ENCODE measurements at regions not wholly inside any gene's neighbourhood (a gene's known extent, or its start where the extent isn't known, plus 50 kb on each side); places are given as distances from the start of the nearest gene placed in this dataset.

DNA sequence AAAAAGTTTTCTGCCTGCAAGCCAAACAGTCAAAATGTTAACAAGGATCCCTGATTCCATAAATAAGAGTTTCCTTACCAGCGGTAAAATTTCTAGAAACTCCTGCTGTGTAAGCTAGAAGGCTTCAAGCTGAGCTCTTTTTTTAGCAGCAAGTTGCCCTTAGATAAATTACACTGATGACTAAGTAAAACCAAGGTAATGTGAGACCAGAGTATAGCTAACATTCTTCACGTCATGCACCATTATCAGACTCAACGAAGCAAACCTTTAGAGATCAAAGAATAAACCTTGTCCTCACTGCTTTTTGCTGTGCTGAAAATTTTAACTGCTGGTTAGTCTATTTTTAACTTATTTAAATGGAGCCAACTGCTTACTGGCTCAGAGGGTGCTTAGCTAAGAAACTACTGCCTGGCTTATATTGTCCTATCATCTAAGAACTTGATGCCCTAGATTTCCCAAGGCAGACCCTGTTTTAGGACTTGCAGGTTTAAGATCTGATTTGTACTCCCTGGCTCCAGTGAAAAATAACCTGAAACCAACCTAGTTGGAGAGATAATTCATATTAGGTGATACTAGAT lies 900.7 kb downstream of the JRKL start:
- intact Hi-C loops (cut with DNase I), result no loop called here
- DNase-seq (ENCODE audit: low spot score in 2 of 2), result no peak
- H3K9me3 ChIP-seq, result no peaks in the 10 kb centered on the region
- no peaks in the 10 kb centered on the region for H3K27me3 ChIP-seq
- no peak overlapping the region for H3K4me3 ChIP-seq
- TF ChIP-seq, protein P1, sequence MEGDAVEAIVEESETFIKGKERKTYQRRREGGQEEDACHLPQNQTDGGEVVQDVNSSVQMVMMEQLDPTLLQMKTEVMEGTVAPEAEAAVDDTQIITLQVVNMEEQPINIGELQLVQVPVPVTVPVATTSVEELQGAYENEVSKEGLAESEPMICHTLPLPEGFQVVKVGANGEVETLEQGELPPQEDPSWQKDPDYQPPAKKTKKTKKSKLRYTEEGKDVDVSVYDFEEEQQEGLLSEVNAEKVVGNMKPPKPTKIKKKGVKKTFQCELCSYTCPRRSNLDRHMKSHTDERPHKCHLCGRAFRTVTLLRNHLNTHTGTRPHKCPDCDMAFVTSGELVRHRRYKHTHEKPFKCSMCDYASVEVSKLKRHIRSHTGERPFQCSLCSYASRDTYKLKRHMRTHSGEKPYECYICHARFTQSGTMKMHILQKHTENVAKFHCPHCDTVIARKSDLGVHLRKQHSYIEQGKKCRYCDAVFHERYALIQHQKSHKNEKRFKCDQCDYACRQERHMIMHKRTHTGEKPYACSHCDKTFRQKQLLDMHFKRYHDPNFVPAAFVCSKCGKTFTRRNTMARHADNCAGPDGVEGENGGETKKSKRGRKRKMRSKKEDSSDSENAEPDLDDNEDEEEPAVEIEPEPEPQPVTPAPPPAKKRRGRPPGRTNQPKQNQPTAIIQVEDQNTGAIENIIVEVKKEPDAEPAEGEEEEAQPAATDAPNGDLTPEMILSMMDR (IDR thresholded peaks at IDR 0.05), result no peak
- no peak overlapping the region for H3K27ac ChIP-seq
- no peaks in the 10 kb centered on the region for H3K36me3 ChIP-seq
- no peaks in the 10 kb centered on the region for H3K4me1 ChIP-seq

DNA sequence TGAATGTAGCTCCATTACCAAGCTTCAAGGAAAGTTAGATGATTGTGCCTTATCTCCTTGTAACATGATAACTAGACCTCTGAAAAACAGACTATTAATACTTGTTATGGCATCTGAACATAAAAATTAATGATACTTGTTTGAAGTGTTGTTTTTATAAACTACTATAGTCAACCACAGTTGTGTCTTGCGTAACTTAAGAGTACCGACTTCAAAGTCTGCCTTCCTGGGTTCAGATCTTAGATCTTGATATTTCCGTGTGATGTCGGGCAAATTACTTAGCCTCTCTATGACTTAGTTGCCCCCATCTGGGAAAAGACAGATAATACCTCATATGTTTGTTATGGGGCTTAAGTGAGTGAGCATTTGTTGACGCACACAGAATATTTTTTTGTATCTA lies 906.5 kb downstream of the JRKL start:
- Histone ChIP-seq H3K4me3 (no peak overlapping the region), H3K36me3 (no peaks in the 10 kb centered on the region), H3K4me1 (no peaks in the 10 kb centered on the region), H3K27ac (no peak overlapping the region), H3K9me3 (no peaks in the 10 kb centered on the region), H3K27me3 (no peaks in the 10 kb centered on the region)
- DNase-seq (ENCODE audit: low spot score in 2 of 2), result no peak
- intact Hi-C loops (cut with DNase I), result no loop called here
- TF ChIP-seq, protein P1 (IDR thresholded peaks at IDR 0.05), result no peak

DNA sequence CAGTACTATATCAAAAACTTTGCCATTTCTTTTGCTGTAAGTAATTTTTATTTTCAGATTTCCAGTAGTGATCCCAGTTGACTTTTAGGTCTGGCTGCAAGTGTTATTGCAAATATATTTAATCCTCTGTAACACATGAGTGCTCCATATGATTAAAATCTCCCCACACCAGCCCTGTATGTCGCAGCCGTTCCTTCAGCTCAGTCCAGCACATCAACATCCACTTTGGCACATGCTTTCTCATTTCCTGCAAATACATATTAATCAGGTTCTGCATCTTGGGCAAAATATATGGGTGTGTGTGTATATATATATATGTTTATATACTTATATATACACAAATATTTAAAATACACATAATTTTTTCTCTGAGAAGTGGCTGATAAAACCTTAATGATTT lies 919.5 kb downstream of the JRKL start:
- H3K4me1 ChIP-seq, result no peaks in the 10 kb centered on the region
- no peak for DNase-seq (ENCODE audit: low spot score in 2 of 2)
- no peak overlapping the region for H3K27ac ChIP-seq
- TF ChIP-seq, protein P1 (IDR thresholded peaks at IDR 0.05), result no peak
- no peaks in the 10 kb centered on the region for H3K36me3 ChIP-seq
- no peaks in the 10 kb centered on the region for H3K9me3 ChIP-seq
- intact Hi-C loops (cut with DNase I), result no loop called here
- no peaks in the 10 kb centered on the region for H3K27me3 ChIP-seq
- no peak overlapping the region for H3K4me3 ChIP-seq

DNA sequence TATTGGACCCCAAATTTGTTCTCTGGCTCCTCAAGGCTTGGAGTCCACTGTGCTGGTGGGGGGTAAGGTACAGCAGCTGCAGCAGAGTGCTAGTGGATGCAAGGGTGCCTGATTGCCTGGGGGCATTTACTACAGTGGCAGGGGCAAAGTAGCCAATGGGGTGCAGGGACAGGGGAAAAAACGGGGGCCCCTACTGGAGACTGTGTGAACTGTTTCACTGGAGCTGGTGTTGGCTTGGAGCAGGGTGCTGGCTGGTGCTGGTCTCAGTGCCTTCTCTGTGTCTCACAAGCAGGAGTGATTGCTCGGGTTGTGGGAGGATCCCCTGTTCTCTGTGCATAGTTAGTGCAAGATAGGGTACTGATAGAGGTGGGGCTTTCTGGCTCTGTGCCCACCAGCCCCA lies 935.9 kb downstream of the JRKL start:
- intact Hi-C loops (cut with DNase I), result no loop called here
- TF ChIP-seq, protein P1 (IDR thresholded peaks at IDR 0.05), result no peak
- DNase-seq (ENCODE audit: low spot score in 2 of 2), result no peak
- Histone ChIP-seq H3K36me3 (no peaks in the 10 kb centered on the region), H3K4me1 (no peaks in the 10 kb centered on the region), H3K9me3 (no peaks in the 10 kb centered on the region), H3K27ac (no peak overlapping the region), H3K27me3 (no peaks in the 10 kb centered on the region), H3K4me3 (no peak overlapping the region)

DNA sequence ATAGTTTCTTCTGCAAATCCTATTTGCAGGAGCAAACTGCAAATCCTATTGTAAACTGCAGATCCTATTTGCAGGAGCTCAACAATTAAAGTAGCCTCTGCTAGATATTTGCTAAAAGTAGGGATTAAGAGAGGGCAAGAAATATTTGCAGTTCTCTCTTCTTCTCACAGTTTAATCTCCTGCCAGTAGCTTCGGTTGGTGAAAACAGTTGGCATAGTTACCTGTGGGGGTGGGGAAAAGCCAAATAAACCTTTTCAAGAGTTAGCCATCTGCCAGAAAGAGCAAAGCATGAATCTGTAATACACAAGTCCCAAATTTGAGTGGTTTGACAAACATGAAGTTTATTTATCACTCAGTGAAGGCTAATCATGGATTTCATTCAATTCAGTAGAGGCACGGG lies 942.5 kb downstream of the JRKL start:
- no peaks in the 10 kb centered on the region for H3K36me3 ChIP-seq
- H3K27me3 ChIP-seq, result no peaks in the 10 kb centered on the region
- intact Hi-C loops (cut with DNase I), result no loop called here
- no peaks in the 10 kb centered on the region for H3K9me3 ChIP-seq
- no peak overlapping the region for H3K4me3 ChIP-seq
- no peak for DNase-seq (ENCODE audit: low spot score in 2 of 2)
- no peaks in the 10 kb centered on the region for H3K4me1 ChIP-seq
- no peak overlapping the region for H3K27ac ChIP-seq
- TF ChIP-seq, protein P1 (IDR thresholded peaks at IDR 0.05), result no peak

DNA sequence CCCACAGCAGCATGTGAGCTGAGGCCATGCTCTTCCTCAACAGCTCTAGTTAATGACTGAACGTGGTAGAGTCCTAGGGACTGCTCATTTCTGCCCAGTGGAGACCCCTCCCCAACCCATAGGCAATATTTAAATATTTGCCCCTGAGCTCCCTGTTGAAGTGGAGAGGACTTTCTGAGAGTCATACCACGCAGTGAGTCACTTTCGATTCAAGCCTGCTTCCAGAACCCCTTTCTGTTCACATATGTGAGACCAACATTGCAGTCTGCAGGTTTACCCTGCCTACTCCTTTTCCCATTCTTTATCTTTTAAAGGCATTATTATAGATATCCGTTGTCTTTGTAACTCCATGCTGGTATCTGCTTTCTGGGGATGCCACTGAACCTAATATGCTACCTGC lies 946.3 kb downstream of the JRKL start:
- H3K27me3 ChIP-seq, result no peaks in the 10 kb centered on the region
- H3K9me3 ChIP-seq, result no peaks in the 10 kb centered on the region
- H3K36me3 ChIP-seq, result no peaks in the 10 kb centered on the region
- H3K27ac ChIP-seq, result no peak overlapping the region
- intact Hi-C loops (cut with DNase I), result no loop called here
- no peaks in the 10 kb centered on the region for H3K4me1 ChIP-seq
- no peak for DNase-seq (ENCODE audit: low spot score in 2 of 2)
- TF ChIP-seq, protein P1 (IDR thresholded peaks at IDR 0.05), result no peak
- no peak overlapping the region for H3K4me3 ChIP-seq

Measured in ascending aorta (tissue), 2 donors.